ENCODE measurements at regions not wholly inside any gene's neighbourhood (a gene's known extent, or its start where the extent isn't known, plus 50 kb on each side); places are given as distances from the start of the nearest gene placed in this dataset.

GRCh38 chr5:102594192-102594591 lies 95.4 kb upstream of the SLCO6A1 start:
- TF ChIP-seq POLR2AphosphoS5 (IDR thresholded peaks at IDR 0.05; ENCODE audit: insufficient read depth, low read depth, low read length), result no peak
- TF ChIP-seq FOS (IDR thresholded peaks at IDR 0.05; ENCODE audit: borderline replicate concordance, insufficient read depth, low read length), result no peak
- TF ChIP-seq, protein P1, sequence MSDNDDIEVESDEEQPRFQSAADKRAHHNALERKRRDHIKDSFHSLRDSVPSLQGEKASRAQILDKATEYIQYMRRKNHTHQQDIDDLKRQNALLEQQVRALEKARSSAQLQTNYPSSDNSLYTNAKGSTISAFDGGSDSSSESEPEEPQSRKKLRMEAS (IDR thresholded peaks at IDR 0.05; ENCODE audit: insufficient read depth, insufficient read length), result no peak
- no peak for TF ChIP-seq EZH2 (IDR thresholded peaks at IDR 0.05; ENCODE audit: borderline replicate concordance, low read depth, low read length, severe bottlenecking)
- TF ChIP-seq, protein P2, sequence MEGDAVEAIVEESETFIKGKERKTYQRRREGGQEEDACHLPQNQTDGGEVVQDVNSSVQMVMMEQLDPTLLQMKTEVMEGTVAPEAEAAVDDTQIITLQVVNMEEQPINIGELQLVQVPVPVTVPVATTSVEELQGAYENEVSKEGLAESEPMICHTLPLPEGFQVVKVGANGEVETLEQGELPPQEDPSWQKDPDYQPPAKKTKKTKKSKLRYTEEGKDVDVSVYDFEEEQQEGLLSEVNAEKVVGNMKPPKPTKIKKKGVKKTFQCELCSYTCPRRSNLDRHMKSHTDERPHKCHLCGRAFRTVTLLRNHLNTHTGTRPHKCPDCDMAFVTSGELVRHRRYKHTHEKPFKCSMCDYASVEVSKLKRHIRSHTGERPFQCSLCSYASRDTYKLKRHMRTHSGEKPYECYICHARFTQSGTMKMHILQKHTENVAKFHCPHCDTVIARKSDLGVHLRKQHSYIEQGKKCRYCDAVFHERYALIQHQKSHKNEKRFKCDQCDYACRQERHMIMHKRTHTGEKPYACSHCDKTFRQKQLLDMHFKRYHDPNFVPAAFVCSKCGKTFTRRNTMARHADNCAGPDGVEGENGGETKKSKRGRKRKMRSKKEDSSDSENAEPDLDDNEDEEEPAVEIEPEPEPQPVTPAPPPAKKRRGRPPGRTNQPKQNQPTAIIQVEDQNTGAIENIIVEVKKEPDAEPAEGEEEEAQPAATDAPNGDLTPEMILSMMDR (IDR thresholded peaks at IDR 0.05; ENCODE audit: extremely low read depth in 1 of 2, insufficient read depth in 1 of 2, low read depth in 1 of 2, low read length in 2 of 2), result no peak
- no peak for TF ChIP-seq JUN (IDR thresholded peaks at IDR 0.05; ENCODE audit: borderline replicate concordance, insufficient read depth, insufficient read length, low read depth)
- no peak for TF ChIP-seq MYC (IDR thresholded peaks at IDR 0.05; ENCODE audit: low read depth, low read length)
- H3K4me1 ChIP-seq (ENCODE audit: control insufficient read depth, extremely low read depth, insufficient read depth, low read length), result no peaks in the 10 kb centered on the region
- ChIA-PET POLR2A (no interaction called here), CTCF (no interaction called here)
- H3K9me3 ChIP-seq (replicated peaks; ENCODE audit: control insufficient read depth, insufficient read depth, low read length), result no peaks in the 10 kb centered on the region
- BruUV-seq (replicated peaks), result no TSS peak
- dilution Hi-C loops (cut with MboI; ENCODE audit: extremely low pct_ligation_motif_present, low sequenced_read_pairs), result no loop called here
- FAIRE-seq (no peak), DNase-seq (ENCODE audit: low read depth, low spot score) (no peak)
- H3K9me1 ChIP-seq (replicated peaks; ENCODE audit: control insufficient read depth, extremely low read depth, insufficient read depth, low read length), result no peaks in the 10 kb centered on the region
- H4K20me1 ChIP-seq (replicated peaks; ENCODE audit: control insufficient read depth, extremely low read depth, insufficient read depth, low read length), result no peaks in the 10 kb centered on the region
- H2AFZ ChIP-seq (ENCODE audit: low read depth, low read length), result no peak overlapping the region
- intact Hi-C loops (cut with micrococcal nuclease), result no loop called here
- H3K27me3 ChIP-seq (ENCODE audit: control insufficient read depth in 2 of 2, insufficient read depth in 2 of 2, low read length in 2 of 2), result no peaks in the 10 kb centered on the region
- H3K79me2 ChIP-seq (ENCODE audit: control insufficient read depth, insufficient read depth, low read length), result no peaks in the 10 kb centered on the region
- no peak overlapping the region for H3K4me2 ChIP-seq (ENCODE audit: insufficient read depth, low read length)
- H3K36me3 ChIP-seq (ENCODE audit: control insufficient read depth in 2 of 2, extremely low read depth in 1 of 2, insufficient read depth in 2 of 2, low read length in 2 of 2), result no peaks in the 10 kb centered on the region
- no peak overlapping the region for H3K9ac ChIP-seq (replicated peaks; ENCODE audit: extremely low read depth, insufficient read depth, low read length)
- H3K27ac ChIP-seq (ENCODE audit: insufficient read depth, low read depth, low read length), result no peak overlapping the region
- no peak overlapping the region for H3K4me3 ChIP-seq (replicated peaks in 1 of 3; ENCODE audit: insufficient read depth in 1 of 3, low read depth in 1 of 3, low read length in 3 of 3)
